KMS-11 (cell line): ENCODE measurements at regions not wholly inside any gene's neighbourhood (a gene's known extent, or its start where the extent isn't known, plus 50 kb on each side); places are given as distances from the start of the nearest gene placed in this dataset.

ENCODE experiments used
- H2AFZ ChIP-seq: fragments of 200-600 bp; sonication (generic); 2 replicates; pipeline ENCODE4 v1.6.1; 2016; ENCODE audit warnings: antibody characterized with exemption, mixed run types, low read depth
- H3K27ac ChIP-seq: fragments of 200-600 bp; sonication (generic); 2 replicates; pipeline ENCODE4 v1.6.1; 2016; ENCODE audit warnings: mild to moderate bottlenecking, mixed run types
- H3K27me3 ChIP-seq: fragments of 200-600 bp; sonication (generic); 2 replicates; pipeline ENCODE4 v1.6.1; 2017; ENCODE audit warnings: mild to moderate bottlenecking, low read depth, mixed run types, moderate library complexity; ENCODE audit not compliant: insufficient read depth
- H3K36me3 ChIP-seq: fragments of 200-600 bp; sonication (generic); 2 replicates; pipeline ENCODE4 v1.6.1; 2017; ENCODE audit warnings: mild to moderate bottlenecking, mixed run types; ENCODE audit not compliant: insufficient read depth
- H3K4me1 ChIP-seq: fragments of 200-600 bp; sonication (generic); 2 replicates; pipeline ENCODE4 v1.6.1; 2016; ENCODE audit warnings: mild to moderate bottlenecking, low read depth, mixed run types; ENCODE audit not compliant: poor library complexity, severe bottlenecking
- H3K4me2 ChIP-seq: fragments of 200-600 bp; sonication (generic); 2 replicates; pipeline ENCODE4 v1.7.0; 2016; ENCODE audit warnings: mild to moderate bottlenecking, mixed run types
- H3K4me3 ChIP-seq: fragments of 200-600 bp; sonication (generic); IDR thresholded peaks from 2 replicates; pipeline ENCODE4 v1.6.1; 2017; ENCODE audit warnings: low read depth, low read length, mixed read lengths; ENCODE audit not compliant: insufficient read depth
- H3K79me2 ChIP-seq: fragments of 200-600 bp; sonication (generic); 2 replicates; pipeline ENCODE4 v1.6.1; 2016; ENCODE audit warnings: low read depth, mixed run types; ENCODE audit not compliant: insufficient read depth
- H3K9ac ChIP-seq: fragments of 200-600 bp; sonication (generic); 2 replicates; pipeline ENCODE4 v1.6.1; 2016; ENCODE audit warnings: mild to moderate bottlenecking, mixed run types
- H4K20me1 ChIP-seq: fragments of 200-600 bp; sonication (generic); 2 replicates; pipeline ENCODE4 v1.6.1; 2016; ENCODE audit warnings: mild to moderate bottlenecking, mixed run types; ENCODE audit not compliant: insufficient read depth
- CTCF ChIP-seq: fragments of 200-600 bp; sonication (generic); conservative IDR thresholded peaks from 2 replicates; pipeline ENCODE4 v1.6.1; 2017; ENCODE audit warnings: low read depth, mild to moderate bottlenecking, antibody characterized with exemption, low read length, moderate library complexity, mixed read lengths

- Histone ChIP-seq H3K9ac (no peak overlapping the region), H3K36me3 (no peaks in the 10 kb centered on the region), H2AFZ (no peak overlapping the region), H3K4me2 (no peak overlapping the region), H3K4me3 (no peak overlapping the region), H3K27me3 (no peaks in the 10 kb centered on the region), H3K79me2 (no peaks in the 10 kb centered on the region), H4K20me1 (no peaks in the 10 kb centered on the region), H3K4me1 (peaks cover 5% of the 10 kb centered on the region), H3K27ac (no peak overlapping the region)
- no peak for TF ChIP-seq CTCF
Observed at GRCh38 chr4:176441594-176441993, 121.8 kb downstream of the SPCS3 start.

- Histone ChIP-seq H4K20me1 (no peaks in the 10 kb centered on the region), H3K27ac (no peak overlapping the region), H3K4me1 (no peaks in the 10 kb centered on the region), H3K79me2 (no peaks in the 10 kb centered on the region), H2AFZ (no peak overlapping the region), H3K4me2 (no peak overlapping the region), H3K27me3 (no peaks in the 10 kb centered on the region), H3K4me3 (no peak overlapping the region), H3K9ac (no peak overlapping the region), H3K36me3 (no peaks in the 10 kb centered on the region)
- no peak for TF ChIP-seq CTCF
Observed at GRCh38 chr4:176443117-176443516, 123.4 kb downstream of the SPCS3 start.

- Histone ChIP-seq H3K79me2 (no peaks in the 10 kb centered on the region), H2AFZ (no peak overlapping the region), H3K9ac (no peak overlapping the region), H3K36me3 (no peaks in the 10 kb centered on the region), H3K27me3 (no peaks in the 10 kb centered on the region), H3K27ac (no peak overlapping the region), H3K4me1 (no peaks in the 10 kb centered on the region), H4K20me1 (no peaks in the 10 kb centered on the region), H3K4me2 (no peak overlapping the region), H3K4me3 (no peak overlapping the region)
- no peak for TF ChIP-seq CTCF
Observed at GRCh38 chr4:176443646-176444409, 124.1 kb downstream of the SPCS3 start.

- H4K20me1 ChIP-seq = no peaks in the 10 kb centered on the region
- H2AFZ ChIP-seq = no peak overlapping the region
- TF ChIP-seq CTCF = no peak
- no peak overlapping the region for H3K27ac ChIP-seq
- H3K36me3 ChIP-seq = no peaks in the 10 kb centered on the region
- H3K4me2 ChIP-seq = no peak overlapping the region
- H3K4me1 ChIP-seq = no peaks in the 10 kb centered on the region
- no peak overlapping the region for H3K4me3 ChIP-seq
- no peaks in the 10 kb centered on the region for H3K27me3 ChIP-seq
- no peaks in the 10 kb centered on the region for H3K79me2 ChIP-seq
- H3K9ac ChIP-seq = no peak overlapping the region
Observed at GRCh38 chr4:176444741-176445140, 125.0 kb downstream of the SPCS3 start.
